GM21447 (cell line): ENCODE measurements at regions not wholly inside any gene's neighbourhood (a gene's known extent, or its start where the extent isn't known, plus 50 kb on each side); places are given as distances from the start of the nearest gene placed in this dataset.

Experiments used
- ATAC-seq: cut with Tn5 transposase; IDR thresholded peaks from one replicate; pipeline ENCODE4 v1.9.1; 2021; ENCODE audit not compliant: unreplicated experiment

GRCh38 chr3:35946854-35947515, 307.7 kb downstream of the ARPP21 start:
- no peak for ATAC-seq

GRCh38 chr3:35950021-35950420, 310.7 kb downstream of the ARPP21 start:
- no peak for ATAC-seq

GRCh38 chr3:35954413-35954812, 315.1 kb downstream of the ARPP21 start:
- no peak for ATAC-seq

DNA sequence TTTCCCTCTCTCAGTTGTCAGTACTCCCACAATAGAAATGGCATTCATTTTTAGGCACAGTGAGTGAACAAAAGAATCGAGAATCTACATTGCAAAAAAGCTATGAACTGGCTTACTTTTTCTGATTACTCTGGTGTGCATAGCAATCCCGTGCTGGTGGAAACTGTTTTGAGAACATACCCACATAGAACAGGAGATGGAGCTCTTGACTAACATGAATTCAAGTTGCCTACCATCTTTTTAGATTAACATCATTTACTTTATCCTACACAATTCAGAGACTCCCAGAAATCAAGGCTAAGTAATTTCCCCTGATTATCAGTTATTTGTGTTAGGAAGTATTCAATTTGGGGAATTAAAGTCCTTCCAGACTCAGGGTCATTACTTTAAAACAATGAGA, 326.6 kb downstream of the ARPP21 start:
- no peak for ATAC-seq

DNA sequence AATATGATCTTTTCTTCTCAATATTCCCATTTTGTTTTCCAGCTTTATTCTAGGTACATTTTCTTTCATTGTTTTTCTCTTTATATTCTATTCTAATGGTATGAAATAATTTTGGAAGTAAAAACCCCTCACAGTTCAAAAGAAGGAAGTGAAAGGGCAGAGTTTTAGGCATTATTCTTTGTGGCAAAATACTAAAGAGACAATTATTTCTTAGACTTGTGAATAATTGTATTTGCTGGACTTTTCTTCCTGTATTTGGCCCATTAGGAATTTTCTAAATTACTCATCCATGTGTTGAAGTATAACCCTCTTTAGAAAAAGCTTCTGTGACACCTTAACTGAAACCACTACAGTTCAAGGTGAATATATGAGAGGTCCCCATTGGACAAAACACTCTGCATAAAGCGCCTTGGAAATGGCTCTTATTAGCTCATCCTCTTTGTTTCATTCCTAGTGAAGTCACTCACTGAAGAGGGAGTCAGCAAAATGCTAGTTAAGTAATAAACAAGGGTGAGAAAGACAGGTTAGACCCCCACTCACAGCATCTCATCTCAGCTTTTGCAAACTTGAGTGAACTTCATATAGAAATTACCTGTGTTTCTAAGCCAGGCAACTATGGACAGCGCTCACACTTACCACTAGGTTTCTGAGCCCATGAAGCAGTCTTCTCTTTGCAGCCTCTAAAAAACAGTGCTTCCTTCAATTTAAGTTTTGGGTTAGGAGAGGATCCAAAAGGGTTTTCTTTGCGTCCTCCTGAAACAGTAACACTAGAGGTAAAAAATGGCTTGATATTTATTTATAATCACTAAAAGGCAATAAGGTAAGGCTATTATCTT, 327.5 kb downstream of the ARPP21 start:
- ATAC-seq, result no peak

DNA sequence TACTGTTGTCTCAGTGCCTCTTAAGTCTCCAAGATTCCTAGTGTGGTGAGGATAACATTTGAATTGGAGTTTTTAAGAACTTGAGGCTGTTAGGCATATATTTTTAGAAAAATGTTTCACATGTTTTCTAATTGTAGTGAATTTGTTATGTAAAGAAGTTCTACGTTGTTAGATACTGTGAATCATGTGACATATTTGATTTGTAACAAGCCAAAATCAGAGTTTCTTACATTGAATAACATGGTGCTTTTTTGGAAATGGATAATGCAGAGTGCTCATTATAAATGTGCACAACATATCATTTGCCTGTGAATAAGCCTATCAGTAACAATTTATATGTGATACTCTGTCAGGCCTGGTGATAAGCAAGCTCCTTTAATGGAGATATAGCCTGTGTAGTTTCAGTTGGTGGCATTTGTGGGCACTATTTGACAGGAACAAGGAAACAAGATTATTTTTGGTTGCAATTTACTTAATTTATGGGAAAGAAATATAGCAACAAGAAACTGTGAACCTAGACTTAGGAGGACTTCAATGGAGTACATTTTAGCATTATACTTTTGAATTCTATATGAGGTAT, 328.8 kb downstream of the ARPP21 start:
- no peak for ATAC-seq

DNA sequence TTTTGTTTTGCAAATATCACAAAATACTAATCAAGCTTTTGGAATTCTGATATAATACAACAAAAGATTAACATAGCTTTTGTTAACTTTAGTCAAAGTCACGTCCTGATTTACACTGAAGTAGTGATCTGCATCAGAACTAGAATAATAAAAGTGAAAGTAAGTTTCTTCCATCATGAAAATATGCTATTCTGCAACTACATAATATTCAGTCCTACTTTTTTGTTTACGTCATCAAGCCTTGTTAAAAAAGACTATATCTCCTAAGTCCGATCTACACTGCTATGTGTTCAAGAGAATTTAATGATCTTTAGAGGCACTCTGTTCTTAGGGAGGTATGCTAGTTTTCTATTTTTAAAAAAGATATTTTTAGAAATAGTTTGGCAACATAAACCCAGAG, 330.1 kb downstream of the ARPP21 start:
- no peak for ATAC-seq

DNA sequence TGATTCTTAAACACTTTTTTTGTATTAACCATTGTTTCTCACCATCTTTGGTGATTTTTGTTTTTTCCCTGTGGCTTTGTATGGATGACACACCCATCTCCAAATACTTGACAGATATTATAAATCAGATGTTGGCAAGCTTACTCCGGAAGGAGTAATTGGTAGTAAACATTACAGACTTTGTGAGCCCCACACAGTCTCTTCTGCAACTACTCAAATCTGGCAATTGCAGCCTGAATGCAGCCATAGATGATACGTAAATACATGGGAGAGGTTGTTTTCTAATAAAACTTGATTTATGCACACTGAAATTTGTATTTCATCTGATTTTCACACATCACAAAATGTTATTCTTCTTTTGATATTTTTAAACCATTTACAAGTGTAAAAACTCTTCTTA, 331.5 kb downstream of the ARPP21 start:
- no peak for ATAC-seq

DNA sequence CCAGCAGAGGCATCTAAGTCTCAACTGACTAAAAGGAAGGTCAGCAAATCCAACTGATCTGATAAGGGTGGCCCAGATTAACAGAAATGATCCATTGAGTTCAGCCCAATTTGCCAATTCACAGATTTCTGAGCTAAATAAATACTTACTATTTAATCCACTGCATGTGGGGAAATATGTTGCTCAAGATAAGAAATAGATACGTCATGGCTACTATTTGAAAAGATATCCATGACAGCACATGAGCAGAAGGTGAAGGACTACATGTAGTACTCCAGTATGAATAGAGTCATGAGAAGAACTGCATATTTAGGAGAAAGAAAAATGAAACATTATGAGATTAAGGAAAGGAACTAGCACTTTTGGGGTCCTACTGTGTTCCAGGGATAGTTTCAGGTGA, 332.4 kb downstream of the ARPP21 start:
- no peak for ATAC-seq

DNA sequence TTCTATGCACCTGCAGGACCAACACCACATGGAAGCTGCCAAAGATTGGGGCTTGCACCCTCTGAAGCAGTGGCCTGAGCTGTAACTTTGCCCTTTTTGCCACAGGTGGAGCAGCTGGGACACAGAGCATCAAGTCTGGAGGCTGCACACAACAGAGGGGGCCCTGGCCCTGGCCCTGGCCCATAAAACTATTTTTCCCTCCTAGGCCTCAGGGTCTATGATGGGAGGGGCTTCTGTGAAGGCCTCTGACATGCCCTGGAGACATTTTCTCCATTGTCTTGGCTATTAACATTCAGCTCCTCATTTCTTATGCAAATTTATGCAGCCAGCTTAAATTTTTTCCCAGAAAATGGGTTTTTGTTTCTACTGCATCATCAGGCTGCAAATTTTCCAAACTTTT, 335.5 kb downstream of the ARPP21 start:
- no peak for ATAC-seq

- no peak for ATAC-seq
Measured at GRCh38 chr3:35986161-35986560, 346.8 kb downstream of the ARPP21 start.

DNA sequence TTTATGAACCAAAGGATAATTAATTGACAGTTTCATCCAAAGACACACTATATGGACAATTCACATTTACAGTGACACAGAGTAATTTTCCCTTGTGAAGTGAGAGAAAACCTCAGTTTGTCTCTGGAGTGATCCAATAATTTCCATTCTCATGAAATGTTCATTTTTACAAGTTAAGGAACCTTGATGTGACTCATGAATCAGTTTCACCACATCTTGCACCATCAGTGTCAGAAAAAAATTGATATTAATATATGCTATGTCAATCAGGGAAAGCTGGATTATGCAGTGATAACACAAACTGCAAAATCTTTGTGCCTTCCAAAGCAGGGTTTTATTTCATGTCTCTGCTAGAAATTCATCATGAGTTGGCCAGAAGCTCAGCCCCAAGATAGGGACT, 348.1 kb downstream of the ARPP21 start:
- no peak for ATAC-seq

DNA sequence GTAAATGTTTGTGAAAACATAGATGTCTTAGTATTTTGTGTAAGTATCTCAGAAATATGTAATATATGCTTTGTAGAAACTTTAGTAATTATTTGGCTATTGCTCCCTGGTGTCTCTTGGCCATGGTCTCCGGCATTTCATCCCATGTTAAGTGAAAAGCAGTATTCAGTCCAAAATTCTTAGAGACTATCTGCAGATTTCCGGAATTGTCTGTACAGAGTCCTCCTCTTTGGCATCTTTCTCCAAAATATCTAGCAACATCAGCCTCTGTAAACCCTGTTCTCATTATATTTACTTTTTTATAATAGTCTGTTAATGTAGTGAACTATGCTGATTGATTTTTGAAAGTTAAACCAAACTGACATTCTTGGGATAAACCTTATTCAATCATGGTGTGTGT, 352.7 kb downstream of the ARPP21 start:
- no peak for ATAC-seq

DNA sequence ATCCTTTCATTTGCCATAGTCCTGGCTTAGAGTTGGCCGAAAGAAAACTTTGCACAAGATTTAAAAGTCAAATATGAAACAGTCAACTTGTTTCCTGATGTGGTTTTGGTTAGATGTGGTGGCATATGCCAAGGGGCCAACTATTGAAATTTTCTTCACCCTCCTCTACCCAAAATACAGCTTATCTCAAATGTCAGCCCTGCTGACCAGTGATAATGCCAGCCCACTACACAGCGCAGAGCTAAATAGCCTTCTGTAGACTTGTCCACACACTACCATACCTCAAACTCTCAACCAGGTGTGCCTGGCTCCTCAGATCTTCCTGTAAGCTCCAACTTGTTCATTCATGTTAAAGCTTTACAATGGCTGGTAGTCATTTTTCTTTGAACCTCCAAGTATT, 368.5 kb upstream of the STAC start:
- ATAC-seq, result no peak

DNA sequence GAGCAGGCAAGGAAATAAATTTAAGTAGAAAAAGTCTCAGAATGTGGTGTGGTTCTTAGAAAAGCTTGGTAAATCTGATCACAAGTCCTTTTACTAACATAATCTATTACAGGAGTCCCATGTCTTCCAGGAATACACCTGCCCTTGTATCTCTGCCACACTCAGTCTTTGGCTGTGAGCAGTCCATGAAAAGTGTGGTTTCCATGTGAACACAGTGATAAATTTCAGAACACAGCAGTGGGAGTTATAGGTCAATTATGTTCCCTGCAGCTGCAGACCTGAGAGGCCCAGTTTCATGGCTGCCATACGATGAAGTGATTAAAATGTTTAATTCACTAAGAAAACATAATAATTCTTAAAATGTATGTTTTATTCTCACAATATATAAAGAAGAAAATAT, 366.9 kb upstream of the STAC start:
- ATAC-seq, result no peak

DNA sequence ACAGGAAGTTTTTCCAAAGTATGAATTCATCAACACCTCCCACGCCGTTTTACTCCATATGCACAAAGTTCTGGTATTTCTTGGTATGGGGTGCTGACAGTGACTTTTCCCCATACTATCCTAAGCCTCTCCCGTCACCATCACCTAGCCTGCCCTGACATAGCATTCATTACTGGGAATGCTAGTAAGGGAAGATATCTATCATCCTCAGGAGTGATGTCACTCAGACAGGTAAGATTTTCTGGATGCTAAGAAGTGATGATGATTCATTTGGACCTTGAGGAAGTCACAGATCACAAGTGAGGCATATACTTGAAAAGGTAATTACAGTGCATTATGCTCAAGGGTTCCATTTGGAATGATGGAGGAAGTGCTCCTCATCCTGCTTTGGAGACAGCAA, 355.1 kb upstream of the STAC start:
- no peak for ATAC-seq

DNA sequence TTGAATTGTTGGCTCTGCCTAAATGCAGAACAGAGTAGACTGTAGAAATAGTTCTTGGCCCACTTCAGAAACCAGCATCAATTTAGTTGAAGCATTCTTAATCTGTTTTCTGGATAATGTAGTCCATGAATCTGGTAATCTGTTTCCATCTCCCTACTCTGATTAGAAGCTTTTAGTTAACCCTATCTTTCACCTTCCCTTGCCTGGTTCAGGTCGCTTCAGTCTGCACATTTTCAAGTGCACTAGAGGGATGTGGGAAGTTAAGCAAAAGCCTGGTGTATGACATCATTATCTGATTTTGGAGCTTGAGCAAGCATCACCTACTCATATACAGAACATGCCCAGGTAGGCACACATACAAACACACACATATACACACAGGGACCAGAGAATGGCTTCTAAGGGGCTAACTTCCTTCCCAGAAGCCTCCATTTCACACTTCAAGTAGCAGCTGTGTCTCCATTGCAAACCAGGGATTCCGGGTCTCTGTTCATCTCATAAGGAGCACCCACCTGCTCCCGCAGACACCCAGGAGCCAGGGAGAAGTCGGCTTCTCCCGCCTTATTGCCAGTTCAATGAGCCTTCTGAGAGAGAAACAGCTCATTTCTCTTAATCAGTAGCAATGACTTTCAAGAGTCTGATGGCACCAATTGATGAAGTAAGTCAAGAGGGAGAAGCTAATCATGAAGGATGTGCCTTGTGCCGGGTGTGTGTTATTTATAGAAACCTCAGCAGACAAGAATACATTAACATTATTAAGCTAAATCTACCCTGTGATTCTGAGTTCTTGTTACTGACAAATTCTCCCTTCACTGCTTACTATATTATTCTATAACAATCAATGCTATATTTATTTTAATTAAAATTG, 347.9 kb upstream of the STAC start:
- ATAC-seq, result no peak

GRCh38 chr3:36058404-36059030, 321.8 kb upstream of the STAC start:
- ATAC-seq, result no peak

DNA sequence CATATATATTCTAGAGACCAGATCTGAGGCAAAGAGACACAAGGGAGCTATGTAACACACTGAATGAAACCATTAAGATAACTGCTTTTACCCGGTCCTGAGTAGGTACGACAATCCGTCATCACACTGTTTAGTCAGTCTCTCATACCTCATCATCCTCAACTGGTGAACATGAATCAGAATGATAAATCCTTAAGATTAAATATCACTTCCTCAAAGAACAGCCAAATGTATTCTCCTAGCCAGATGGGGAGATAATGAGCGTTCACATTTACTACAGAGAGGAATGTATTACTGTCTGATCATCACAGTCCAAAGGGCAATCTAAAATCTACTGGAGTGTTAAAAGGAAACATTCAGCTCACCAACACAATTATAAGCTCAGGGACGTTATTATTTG, 319.4 kb upstream of the STAC start:
- ATAC-seq, result no peak

DNA sequence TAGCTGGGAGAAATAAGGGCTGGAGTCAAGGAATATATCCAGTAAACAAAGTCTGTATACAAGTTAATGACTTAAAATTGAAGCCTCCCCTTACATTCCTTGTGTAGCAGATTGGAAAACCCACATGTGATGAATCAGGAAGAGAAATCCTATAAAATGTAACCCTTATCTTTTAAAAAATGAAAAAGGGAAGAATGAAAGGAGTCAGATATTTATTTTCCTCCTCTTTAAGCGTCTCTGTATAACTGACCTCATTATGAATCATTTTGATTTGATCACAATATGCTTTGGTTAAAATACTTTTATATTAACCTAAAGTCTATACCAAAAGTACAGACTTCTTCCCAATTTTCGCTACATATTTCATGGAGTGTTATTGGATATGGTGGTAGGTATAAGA, 316.3 kb upstream of the STAC start:
- no peak for ATAC-seq

- ATAC-seq, result no peak
Measured at GRCh38 chr3:36065321-36065720, 315.0 kb upstream of the STAC start.
